CD4-positive, alpha-beta T cell treated with Interleukin-15 for 1 hour (primary cell): ENCODE measurements at regions not wholly inside any gene's neighbourhood (a gene's known extent, or its start where the extent isn't known, plus 50 kb on each side); places are given as distances from the start of the nearest gene placed in this dataset.

Experiments
- DNase-seq: peaks from one replicate; pipeline ENCODE4 v3.0.0-alpha.2; 2020

DNA sequence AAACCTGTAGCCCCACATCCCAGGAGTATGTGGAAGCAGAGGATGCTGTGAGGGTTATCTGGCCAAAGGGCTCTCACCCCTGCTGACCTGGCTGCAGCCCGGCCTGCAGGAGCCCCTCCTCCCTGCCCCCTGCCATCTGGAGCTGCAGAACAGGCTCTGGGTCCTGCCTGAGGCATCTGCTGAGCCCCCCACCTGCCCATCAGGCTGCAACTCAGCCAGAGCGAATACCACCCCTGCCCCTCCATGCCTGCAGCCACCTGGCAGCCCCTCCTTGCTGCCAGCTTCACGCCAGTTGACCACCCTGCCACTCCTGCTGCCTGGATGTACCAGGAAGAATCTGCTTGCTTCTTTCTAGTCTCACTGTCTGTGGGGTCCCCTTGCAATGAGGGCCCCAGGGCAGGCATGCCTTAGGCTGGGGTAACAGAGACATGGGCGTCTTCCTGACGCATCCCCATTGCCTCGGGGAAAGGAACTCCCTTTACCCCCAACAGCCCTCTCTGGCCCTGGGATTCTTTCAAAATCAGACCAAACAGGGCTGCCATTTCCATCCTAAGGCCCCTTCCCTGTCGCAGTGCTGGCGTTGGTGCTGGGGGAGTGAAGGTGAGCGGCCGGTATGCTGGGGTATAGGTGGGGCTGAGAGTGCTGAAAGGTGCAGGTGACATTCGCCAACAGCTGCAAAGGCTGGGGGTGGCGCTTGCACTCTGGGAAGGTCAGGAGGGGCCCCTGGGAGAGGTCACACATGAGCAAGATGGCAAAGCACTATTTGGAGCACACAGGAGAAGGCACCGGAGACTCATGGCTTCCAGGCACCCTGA lies 1334.6 kb downstream of the TBC1D22A start:
- DNase-seq: no peak

DNA sequence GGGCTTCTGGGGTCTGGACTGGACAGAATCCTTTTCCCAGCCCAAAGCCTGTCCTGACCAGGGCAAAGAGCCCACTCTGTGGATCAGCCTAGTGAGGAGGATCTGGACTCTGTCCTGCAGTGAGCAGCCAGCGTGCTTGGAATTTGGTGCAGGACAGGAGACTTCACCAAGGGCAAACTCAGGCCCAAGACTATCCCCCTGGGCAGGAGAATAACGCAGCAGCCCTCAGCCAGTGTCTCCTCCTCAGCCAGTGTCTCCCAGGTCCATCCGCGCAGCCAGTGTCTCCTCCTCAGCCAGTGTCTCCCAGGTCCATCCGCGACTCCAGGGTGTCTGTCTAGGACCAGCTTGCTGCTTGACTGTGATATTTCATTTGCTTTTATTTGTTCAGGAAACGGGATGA lies 1334.0 kb downstream of the TBC1D22A start:
- DNase-seq: no peak

DNA sequence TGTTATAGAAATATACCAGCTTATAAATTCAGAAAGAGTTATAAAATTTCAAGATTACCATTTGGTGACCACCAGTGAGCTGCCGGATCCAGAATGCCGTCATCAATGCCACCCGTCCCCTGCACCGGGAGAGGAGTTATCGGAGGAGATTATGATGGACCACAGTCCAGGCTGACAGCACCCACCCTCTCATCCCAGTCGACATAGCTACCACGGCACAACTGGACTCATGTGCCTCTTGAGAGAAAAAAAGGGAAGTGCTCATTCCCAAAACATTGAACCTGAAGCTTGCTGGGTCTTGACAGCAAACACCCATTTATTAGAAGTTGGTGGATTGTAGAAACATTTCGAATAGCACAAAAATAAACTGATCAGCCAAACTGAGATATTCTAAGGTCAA lies 1331.5 kb downstream of the TBC1D22A start:
- DNase-seq: no peak

DNA sequence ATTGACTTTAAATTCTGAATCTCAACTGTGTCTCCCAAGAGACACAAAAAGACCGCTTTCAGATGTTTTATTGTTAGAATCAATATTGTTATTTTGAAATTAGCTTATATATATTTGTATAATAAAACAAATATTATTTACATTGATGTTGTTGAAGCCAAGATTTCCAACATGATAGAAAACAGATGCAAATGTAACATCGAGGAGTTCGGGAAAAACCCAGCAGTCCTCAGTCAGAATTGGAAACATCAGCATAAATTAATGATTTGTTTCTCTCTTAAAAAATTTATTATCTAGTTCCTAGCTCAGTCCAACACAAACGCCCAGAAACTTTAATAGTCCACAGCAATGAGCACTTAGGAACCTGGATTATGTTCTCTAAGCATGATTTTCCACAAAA lies 1330.4 kb downstream of the TBC1D22A start:
- no peak for DNase-seq

DNA sequence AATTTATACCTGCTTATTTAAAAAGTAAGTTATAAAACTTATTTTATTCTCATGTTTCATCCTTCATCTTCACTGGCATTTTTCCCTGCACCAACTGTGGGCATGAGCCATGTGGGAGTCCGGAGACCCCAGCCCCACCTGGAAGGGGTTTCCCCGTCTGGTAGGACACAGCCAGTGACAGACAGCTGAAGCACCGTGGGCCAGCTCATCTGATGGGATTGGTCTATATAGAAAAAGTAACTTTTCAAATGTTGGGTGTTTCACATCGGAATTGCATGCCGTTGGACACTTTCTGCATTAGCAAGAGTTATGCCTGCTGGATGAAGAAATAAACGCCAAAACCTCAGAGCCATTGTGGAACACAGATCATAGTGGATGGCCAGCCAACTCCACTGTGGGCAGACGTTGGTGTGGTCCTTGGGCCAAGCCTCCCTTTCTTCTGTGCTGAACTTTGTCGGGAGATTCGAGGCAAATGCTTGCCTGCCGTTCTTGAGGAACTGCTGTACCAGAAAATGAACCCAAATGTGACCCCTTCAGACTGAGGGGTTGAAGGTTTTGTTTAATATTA lies 1329.3 kb downstream of the TBC1D22A start:
- DNase-seq: no peak

DNA sequence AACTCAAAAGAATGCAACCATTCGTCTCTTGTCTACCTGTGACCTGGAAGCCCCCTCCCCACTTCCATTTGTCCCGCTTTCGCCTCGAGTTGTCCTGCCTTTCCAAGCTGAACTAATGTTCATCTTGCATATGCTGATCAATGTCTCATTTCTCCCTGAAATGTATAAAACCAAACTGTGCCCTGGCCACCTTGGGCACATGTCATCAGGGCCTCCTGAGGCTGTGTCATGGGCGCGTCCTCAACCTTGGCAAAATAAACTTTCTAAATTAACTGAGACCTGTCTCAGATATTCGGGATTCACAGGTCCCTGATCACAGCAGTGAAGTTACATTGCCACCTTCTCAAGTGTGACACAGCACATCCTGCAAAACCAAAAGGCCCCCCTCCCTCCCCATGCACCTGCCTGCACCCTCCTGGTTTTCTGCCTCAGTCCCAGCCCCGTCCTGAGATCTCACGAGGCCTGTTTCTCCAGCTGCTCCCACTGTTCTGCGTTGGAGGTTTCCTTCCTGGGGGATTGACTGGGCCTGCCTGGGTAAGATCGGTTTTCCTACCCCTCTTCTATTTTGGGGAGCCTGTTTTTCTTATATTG lies 1328.7 kb downstream of the TBC1D22A start:
- DNase-seq: no peak

DNA sequence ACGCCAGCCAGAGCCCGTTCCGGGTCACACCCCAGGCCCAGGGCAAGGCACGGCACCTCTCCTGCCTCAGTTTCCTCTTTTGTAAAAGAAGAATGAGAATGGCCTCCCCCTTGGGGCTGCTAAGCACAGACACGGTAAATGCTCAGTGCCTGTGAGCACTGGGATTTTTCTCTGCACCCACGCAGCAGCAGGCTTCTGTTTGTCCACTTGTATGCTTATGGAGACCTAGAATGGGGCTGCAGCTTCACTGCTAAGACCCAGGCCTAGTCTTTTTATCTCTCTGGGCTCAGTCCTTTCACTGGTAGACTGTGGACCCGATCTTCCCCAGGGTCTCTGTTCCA lies 1327.9 kb downstream of the TBC1D22A start:
- no peak for DNase-seq

DNA sequence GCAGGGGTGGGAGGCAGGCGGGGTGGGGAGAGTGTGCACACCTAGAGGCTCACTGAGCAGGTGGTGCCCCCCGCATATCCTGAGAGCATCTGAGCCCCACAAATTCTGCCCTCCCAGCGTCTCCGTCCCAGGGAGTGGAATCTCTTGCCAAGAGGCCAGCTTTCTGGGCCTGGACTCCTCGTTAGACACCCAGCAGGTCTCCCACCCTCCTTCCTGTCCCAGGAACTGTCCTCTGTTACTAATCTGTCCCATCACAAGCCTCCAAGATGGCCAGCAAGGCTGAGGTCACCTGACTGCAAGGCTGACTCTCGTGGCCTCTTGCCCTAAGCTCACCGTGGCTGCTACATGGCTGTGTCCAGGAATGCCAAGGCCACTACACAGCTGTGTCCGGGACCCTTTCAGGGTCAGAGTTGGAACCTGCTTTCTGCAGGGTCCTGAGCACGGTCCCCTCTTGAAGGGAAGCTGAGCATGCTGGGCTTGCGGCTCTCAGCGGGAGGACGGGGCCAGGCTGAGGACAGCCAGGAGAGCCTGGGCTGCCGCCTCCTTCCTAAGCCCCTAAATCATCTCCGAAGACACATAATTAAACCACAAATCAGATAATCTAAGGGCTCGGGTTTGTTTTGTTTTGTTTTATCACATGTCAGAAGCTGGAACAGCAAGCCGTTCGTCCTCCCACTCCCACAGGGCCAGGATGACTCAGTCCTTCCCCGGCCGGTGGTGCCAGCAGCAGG lies 1327.3 kb downstream of the TBC1D22A start:
- DNase-seq: no peak

DNA sequence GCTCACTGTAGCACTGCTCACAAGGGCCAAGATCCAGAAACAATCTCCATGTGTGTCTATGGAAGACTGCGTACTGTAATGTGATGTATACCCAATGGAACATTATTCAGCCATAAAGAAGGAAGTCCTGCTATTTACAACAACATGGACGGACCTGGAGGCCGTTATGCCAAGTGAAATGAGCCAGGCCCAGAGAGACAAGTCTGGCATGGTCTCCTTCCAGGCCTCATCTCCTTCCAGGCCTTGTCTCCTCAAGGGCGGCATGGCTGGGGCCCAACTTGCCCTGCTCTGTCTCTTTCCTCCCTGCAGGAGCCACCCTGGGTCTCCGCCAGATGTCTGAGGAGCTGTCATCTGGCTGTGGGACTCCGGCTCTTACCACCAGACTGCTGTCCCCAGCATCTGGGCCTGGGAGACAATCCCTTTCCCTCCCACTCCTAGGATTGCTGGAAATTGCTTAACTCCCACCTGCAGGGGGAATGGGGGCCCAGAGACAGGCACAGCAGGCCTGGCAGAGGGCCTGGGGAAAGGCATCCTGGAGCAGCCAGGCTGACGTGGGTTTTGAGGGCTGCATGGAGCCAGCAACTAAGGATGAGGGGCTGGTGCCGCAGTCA lies 1326.6 kb downstream of the TBC1D22A start:
- no peak for DNase-seq

DNA sequence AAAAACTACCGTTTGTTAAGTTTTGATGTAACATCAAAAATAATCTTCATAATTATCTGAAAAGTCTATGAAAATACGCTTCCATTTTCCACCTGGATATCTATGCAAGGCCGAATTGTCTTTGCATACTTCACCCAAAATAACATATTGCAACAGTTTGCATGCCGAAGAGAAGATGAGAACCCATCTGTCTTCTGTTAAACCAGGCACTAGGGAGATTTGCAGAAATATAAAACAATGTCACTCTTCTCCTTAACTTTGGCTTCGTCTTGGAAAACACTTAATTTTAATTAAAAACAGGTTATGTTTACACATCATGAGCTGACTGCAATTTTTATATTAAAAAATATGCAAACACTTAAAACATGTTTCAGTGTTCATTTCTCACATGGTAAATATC lies 1325.8 kb downstream of the TBC1D22A start:
- no peak for DNase-seq

DNA sequence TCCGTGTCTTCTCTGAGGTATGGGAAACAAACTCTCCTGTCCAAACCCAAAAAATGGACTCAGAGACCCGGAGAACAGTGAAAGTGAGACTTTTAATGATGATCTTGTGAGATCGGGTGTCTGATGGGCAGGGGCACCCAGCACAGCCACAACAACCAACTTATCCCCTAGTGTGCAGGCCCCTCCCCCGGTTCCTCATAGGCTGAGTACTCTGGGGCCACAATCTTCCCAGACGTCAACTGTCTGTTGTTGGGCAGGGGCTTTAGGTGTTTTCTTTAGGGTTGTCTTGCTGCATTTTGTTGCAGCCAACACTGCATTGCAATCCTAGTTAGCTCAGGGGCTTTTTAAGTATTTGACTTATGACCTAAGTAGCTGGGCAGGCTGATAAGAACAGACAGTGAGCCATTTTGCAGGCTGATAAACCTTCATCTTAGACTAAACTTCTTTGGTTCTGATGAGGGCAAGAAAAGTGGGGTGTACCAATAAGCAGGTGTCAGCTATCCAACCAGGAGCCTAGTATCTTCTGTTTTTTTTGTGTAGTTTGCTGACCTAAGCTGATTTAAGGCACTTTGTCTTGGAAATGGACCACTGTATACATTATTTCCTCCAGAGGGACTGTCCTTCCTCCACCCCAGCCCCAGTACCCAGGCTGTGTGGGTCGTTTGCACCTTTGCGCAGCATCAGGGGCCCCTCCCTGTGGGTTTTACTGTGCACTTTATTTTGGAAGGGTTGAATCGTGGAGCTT lies 1323.6 kb downstream of the TBC1D22A start:
- DNase-seq: no peak

DNA sequence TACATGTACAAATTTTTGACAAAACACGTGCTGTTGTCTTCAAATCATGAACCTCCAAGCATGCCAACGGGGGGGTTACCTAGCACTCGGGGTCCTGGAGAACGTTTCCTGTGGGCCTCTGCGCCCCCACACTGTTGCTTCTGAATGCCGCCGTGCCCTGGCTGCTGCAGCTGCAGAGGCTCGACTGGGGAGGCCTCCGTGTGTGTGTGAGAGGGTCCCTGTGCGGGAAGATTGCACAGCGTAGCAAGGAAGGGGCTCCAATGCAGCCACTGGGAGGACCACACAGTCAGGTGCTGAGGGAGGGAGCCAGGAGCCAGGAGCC lies 1322.2 kb downstream of the TBC1D22A start:
- no peak for DNase-seq

DNA sequence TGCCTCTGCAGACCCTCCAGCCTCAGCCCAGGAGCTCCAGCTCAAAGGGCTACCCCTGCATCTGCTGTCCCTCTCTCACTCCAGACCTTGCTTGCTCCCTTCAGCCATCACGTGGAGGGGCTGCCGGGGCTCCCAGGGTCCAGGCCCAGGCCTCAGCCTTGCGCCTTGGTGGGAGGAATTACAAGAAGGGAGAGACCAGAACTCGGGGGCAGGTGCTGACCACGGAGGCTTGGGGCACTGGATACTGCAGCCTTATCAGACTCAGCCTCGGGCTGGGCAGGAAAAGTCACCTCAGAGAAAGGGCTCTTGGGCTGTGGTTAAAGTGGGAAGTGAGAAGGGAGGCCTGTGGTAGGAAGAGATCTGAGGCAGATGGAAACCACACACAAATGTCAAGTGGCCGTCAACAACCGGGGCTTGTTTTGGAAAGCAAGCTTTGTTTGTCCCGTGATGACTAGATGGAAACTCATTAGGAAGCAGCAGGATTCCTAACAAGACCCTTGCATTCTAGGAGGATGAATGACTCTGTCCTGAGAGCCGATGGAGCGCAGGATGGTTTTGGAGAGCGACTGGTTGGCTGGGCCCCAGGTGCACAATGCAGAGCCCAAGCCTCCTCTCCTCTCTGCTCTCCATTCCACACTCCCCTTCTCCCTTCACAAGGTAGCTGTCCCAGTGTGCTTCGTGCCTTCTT lies 1321.7 kb downstream of the TBC1D22A start:
- DNase-seq: no peak

DNA sequence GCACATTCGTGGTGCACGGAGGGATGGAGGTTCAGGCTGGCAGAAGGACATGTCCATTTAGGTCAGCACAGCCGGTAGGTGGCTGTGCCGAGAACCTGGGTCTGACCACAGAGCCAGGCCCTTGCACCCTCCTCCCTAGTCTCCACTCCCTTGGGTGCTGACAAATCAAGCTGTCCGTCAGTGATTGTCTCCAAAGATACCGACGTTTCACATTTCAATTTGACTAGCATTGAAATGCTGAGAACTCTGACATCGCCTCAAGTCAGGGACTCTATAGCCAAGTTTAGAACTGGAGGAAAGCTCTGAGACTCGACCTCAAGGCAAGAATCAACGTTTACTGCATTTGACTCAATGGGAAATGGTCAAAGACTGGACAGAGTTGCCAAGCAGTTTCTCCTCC lies 1321.1 kb downstream of the TBC1D22A start:
- DNase-seq: no peak

DNA sequence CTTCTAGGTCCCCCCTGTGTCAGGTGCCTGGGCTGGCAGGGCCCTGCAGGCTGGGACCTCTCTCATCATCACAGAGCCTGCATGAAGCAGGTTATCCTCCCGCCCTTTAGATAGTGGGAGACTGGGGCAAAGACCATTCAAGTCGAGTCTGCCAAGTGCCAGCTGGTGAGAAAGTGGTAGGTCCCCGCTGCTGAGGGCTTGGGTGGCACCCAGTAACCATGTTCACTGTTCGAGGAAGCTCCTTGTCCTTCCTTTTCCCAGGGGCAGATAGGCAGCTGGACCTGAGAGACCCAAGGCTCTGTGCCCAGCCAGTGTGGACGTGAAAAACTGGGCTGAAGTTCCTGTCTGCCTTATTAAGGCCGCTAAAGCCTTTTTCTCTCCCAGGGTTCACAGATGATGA lies 1319.8 kb downstream of the TBC1D22A start:
- DNase-seq: no peak

DNA sequence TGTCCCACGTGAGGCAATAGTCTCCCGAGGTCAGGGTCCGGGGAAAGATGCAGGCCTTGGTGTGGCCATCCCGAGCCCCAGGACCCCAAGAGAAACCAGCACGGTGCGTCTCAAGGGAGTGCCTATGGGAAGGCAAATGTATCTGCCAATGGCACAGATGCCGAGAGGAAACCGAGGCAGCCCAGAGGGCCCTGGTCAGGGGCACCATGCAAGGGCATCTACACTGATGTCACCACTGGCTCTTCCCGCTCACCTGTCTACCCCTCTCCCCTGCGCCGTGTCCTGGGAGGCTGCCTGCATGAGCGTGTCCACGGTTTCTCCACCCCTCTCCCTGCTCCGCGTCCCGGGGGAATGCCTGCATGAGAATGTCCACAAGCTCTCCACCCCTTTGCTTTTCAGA lies 1318.8 kb downstream of the TBC1D22A start:
- no peak for DNase-seq

DNA sequence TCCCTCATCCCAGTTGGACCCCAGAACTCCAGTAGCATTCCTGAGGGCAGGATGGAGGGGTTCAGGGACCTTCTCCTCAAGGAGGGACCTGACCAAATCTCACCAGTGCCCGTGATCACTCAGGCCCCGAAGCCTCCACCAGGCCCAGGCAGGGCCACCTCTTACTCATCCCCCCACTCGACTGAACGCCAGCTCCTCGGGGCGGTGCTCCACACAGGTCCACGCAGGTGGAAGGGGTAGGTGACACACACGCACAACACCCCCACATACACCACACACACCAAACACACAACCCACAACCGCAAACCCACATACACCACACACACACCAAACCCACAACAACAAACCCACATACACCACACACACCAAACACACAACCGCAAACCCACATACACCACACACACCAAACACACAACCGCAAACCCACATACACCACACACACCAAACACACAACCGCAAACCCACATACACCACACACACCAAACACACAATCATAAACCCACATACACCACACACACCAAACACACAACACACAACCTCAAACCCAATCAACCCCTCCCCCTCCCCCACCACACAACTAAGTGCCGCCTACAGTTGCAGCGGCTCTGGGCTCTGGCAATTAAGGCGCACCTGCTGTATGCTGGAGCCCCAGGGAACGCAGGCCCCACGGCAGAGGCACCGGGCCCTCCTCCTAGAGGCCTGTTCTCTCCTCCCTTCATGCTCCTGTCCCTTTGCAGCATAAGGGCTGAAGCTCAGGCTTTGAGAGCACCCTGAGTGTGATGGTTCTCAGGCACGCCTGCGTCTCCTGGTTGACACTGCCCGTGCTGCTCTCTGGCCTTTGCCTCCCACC lies 1318.1 kb downstream of the TBC1D22A start:
- no peak for DNase-seq

DNA sequence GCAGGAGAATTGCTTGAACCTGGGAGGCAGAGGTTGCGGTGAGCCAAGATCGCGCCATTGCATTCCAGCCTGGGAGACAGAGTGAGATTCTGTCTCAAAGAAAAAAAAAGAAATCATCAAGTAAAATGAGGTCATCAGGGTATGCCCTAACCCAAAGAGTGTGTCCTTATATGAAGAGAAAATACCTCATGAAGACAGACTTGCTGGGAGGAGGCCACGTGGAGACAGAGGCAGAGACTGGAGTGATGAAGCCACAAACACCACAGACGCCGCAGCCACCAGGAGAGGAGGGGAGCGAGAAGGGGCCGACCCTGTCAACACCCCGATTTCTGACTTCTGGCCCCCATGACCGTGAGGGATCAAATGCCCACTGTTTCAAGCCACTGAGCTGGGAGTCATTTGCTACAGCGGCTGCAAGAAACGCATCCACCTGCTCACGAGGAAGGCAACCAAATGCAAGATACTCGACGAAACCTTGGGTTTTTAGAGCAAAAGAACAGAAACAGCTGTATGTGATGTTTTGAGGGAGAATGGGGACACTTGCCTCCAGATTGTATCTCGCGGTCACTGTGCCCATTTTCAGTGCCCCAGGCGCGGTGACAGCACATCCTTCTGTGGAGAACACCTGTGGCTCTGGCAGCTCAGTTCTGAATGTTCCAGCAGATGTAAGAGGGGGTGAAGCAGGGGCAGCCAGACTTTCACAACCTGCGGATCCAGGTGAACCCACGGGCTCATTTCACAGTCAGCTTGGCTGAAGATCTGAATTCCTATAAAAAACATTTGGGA lies 1317.2 kb downstream of the TBC1D22A start:
- no peak for DNase-seq

DNA sequence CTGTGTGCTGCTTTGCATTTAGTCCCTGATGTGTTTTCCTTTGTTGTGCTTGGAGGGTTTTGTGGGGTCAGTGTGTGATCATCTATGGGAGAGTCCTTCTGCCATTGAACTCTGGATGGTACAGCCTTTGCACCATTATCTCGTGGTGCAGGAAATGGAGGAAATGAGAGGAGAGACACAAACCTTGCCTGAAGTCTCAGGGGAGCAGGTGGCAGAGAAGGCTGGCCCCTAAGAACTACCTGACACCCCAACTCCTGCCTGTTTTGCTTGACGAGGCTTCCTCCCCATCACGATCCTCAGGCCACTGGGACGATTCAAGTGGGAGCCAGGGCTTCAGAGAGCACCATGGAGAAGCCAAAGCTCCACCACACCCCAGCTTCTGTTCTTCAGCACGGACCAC lies 1316.4 kb downstream of the TBC1D22A start:
- DNase-seq: no peak

DNA sequence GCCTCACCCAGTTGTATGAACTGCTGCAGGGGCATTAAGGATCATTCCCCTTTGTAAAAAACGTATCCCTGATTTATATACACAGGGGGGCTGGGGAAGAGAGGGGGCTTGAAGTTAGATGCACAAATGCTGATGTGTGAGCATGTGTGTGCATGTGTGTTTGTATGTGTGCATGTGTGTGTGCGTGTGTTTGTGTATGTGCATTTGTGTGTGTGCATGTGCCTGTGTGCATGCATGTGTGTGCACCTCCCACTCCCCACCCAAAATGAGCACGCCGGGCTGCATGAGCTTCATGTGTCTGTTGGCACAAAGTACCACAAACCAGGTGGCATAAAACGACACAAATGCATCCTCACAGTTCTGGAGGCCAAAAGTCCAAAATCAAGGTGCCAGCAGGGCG lies 1315.2 kb downstream of the TBC1D22A start:
- no peak for DNase-seq
